OCI-LY7 (cell line): ENCODE measurements at regions not wholly inside any gene's neighbourhood (a gene's known extent, or its start where the extent isn't known, plus 50 kb on each side); places are given as distances from the start of the nearest gene placed in this dataset.

ENCODE experiments used
- BruUV-seq: library from RNA; stranded (reverse); fragments of 400-500 nt; replicated peaks from 2 replicates; lab custom pipeline; 2021; lab: Mats Ljungman, UMichigan
- CTCF ChIA-PET: fragments of 300-600 bp; sonication (Branson Sonifier 250); formaldehyde crosslinking; loops from one replicate; lab custom pipeline; 2022; ENCODE audit warnings: antibody characterized with exemption; ENCODE audit not compliant: unreplicated experiment; lab: Charles Lee
- POLR2A ChIA-PET: fragments of 300-600 bp; sonication (Branson Sonifier 250); formaldehyde crosslinking; loops from one replicate; lab custom pipeline; 2022; ENCODE audit warnings: antibody characterized with exemption; lab: Charles Lee
- DNase-seq: peaks from one replicate; pipeline ENCODE4 v3.0.0-alpha.2; 2015; ENCODE audit warnings: low spot score
- H2AFZ ChIP-seq: fragments of 200-600 bp; sonication (generic), shearing (Covaris generic); 2 replicates; pipeline ENCODE4 v1.6.1; 2014; ENCODE audit warnings: mild to moderate bottlenecking, antibody characterized with exemption, low read length, moderate library complexity
- H3K27ac ChIP-seq: fragments of 200-600 bp; sonication (generic); 2 replicates; pipeline ENCODE4 v1.5.1; 2014; ENCODE audit warnings: mixed run types, low read depth, mild to moderate bottlenecking, moderate library complexity, low read length, inconsistent platforms; ENCODE audit not compliant: poor library complexity, severe bottlenecking
- H3K36me3 ChIP-seq: fragments of 200-600 bp; sonication (generic); 2 replicates; pipeline ENCODE4 v1.6.1; 2014; ENCODE audit warnings: mild to moderate bottlenecking, antibody characterized with exemption, low read length, moderate library complexity, mixed read lengths; ENCODE audit not compliant: insufficient read depth
- H3K4me1 ChIP-seq: fragments of 200-600 bp; sonication (generic); 2 replicates; pipeline ENCODE4 v1.5.1; 2014; ENCODE audit warnings: mild to moderate bottlenecking, low read length; ENCODE audit not compliant: insufficient read depth, poor library complexity, severe bottlenecking
- H3K4me2 ChIP-seq: fragments of 200-600 bp; sonication (generic); 2 replicates; pipeline ENCODE4 v1.6.1; 2014; ENCODE audit warnings: mild to moderate bottlenecking, low read length
- H3K4me3 ChIP-seq: fragments of 200-600 bp; sonication (generic); 2 replicates; pipeline ENCODE4 v1.5.1; 2014; ENCODE audit warnings: mild to moderate bottlenecking, low read depth, low read length; ENCODE audit not compliant: poor library complexity, severe bottlenecking
- H3K79me2 ChIP-seq: fragments of 200-600 bp; sonication (generic); 2 replicates; pipeline ENCODE4 v1.6.1; 2016; ENCODE audit warnings: low read depth, mild to moderate bottlenecking, low read length, moderate library complexity, mixed read lengths; ENCODE audit not compliant: insufficient read depth
- H3K9me2 ChIP-seq: fragments of 200-600 bp; sonication (generic); 2 replicates; pipeline ENCODE4 v1.6.1; 2016; ENCODE audit warnings: mild to moderate bottlenecking, low read length, mixed read lengths; ENCODE audit not compliant: insufficient read depth
- H3K9me3 ChIP-seq: fragments of 200-600 bp; sonication (generic); 2 replicates; pipeline ENCODE4 v1.6.1; 2014; ENCODE audit warnings: mild to moderate bottlenecking, mixed run types, low read length, mixed read lengths
- H4K20me1 ChIP-seq: fragments of 200-600 bp; sonication (generic); 2 replicates; pipeline ENCODE4 v1.6.1; 2014; ENCODE audit warnings: mild to moderate bottlenecking, antibody characterized with exemption, low read length, moderate library complexity, mixed read lengths; ENCODE audit not compliant: insufficient read depth
- EZH2phosphoT487 ChIP-seq: fragments of 200-600 bp; sonication (generic); IDR thresholded peaks from 2 replicates; pipeline ENCODE4 v1.6.1; 2018; ENCODE audit warnings: low read depth, borderline replicate concordance, mild to moderate bottlenecking, mixed run types, antibody characterized with exemption, low read length, moderate library complexity, mixed read lengths
- intact Hi-C: fragments of 100-400 bp; cut with micrococcal nuclease; formaldehyde crosslinking; loops from one replicate; pipeline ENCODE4 v1.10.0; 2022; ENCODE audit not compliant: unreplicated experiment
- TF ChIP-seq, protein P1 (sequence below): fragments of 200-600 bp; sonication (generic); conservative IDR thresholded peaks from 2 replicates; pipeline ENCODE4 v1.5.1; 2014; ENCODE audit warnings: mild to moderate bottlenecking, antibody characterized with exemption, low read length, moderate library complexity, mixed read lengths

DNA sequence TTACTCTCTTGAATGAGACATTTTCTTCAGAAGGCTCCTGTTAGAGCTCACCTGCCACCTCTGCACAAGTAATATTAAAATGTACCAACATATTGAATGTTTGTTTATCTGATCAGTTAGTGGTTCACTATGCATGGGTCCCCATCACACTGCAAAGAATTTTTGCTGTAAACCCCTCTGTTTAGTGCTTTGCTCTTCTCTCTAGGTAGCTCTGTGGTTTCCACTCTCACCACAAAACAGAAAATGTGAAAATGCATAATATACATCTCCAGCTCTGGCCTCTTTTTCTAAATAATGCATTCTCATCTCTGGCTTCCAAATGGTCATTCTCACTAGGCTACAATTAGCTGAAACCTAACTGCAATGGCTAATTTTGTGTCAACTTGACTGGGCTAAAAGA is 176.7 kb downstream of the TRIM33 start:
- intact Hi-C loops, result no loop called here
- H4K20me1 ChIP-seq, result no peaks in the 10 kb centered on the region
- CTCF ChIA-PET, result no interaction called here
- H3K9me2 ChIP-seq, result no peaks in the 10 kb centered on the region
- POLR2A ChIA-PET, result interaction anchor here (0.6 kb wide), 1 partner anchor 618 kb away, joined by 5 read pairs; no protein-coding TSS in a partner anchor
- no TSS peak for BruUV-seq
- H3K4me3 ChIP-seq, result no peak overlapping the region
- H3K79me2 ChIP-seq, result no peaks in the 10 kb centered on the region
- TF ChIP-seq, protein P1, sequence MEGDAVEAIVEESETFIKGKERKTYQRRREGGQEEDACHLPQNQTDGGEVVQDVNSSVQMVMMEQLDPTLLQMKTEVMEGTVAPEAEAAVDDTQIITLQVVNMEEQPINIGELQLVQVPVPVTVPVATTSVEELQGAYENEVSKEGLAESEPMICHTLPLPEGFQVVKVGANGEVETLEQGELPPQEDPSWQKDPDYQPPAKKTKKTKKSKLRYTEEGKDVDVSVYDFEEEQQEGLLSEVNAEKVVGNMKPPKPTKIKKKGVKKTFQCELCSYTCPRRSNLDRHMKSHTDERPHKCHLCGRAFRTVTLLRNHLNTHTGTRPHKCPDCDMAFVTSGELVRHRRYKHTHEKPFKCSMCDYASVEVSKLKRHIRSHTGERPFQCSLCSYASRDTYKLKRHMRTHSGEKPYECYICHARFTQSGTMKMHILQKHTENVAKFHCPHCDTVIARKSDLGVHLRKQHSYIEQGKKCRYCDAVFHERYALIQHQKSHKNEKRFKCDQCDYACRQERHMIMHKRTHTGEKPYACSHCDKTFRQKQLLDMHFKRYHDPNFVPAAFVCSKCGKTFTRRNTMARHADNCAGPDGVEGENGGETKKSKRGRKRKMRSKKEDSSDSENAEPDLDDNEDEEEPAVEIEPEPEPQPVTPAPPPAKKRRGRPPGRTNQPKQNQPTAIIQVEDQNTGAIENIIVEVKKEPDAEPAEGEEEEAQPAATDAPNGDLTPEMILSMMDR, result no peak
- TF ChIP-seq EZH2phosphoT487, result no peak
- no peaks in the 10 kb centered on the region for H3K36me3 ChIP-seq
- H3K27ac ChIP-seq, result no peak overlapping the region
- H3K9me3 ChIP-seq, result no peaks in the 10 kb centered on the region
- no peaks in the 10 kb centered on the region for H3K4me1 ChIP-seq
- no peak overlapping the region for H2AFZ ChIP-seq
- H3K4me2 ChIP-seq, result no peak overlapping the region
- no peak for DNase-seq

DNA sequence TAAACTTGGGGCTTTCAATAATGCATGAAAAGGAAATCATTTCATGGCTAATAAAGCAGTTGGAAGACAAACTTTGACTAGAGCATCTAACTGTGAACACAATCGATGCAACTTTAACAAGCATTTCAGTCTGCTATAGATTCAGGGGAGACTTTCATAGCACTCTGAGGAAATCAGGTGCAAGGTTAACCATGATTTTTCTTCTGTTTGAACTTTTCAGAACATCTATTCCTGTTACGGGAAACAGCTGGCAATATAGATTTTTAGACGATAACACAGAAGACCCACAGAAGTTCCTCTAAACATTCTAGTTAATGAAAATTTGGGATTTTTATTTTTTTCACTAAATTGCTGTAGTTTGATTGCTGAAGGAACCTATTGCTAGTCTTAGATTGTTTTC is 177.3 kb downstream of the TRIM33 start:
- Histone ChIP-seq H3K4me1 (no peaks in the 10 kb centered on the region), H3K4me2 (no peak overlapping the region), H3K9me2 (no peaks in the 10 kb centered on the region), H3K9me3 (no peaks in the 10 kb centered on the region), H4K20me1 (no peaks in the 10 kb centered on the region), H3K27ac (no peak overlapping the region), H3K4me3 (no peak overlapping the region), H2AFZ (no peak overlapping the region), H3K36me3 (no peaks in the 10 kb centered on the region), H3K79me2 (no peaks in the 10 kb centered on the region)
- TF ChIP-seq, protein P1, result no peak
- no peak for TF ChIP-seq EZH2phosphoT487
- ChIA-PET POLR2A (no interaction called here), CTCF (no interaction called here)
- no TSS peak for BruUV-seq
- DNase-seq, result no peak
- intact Hi-C loops, result no loop called here

DNA sequence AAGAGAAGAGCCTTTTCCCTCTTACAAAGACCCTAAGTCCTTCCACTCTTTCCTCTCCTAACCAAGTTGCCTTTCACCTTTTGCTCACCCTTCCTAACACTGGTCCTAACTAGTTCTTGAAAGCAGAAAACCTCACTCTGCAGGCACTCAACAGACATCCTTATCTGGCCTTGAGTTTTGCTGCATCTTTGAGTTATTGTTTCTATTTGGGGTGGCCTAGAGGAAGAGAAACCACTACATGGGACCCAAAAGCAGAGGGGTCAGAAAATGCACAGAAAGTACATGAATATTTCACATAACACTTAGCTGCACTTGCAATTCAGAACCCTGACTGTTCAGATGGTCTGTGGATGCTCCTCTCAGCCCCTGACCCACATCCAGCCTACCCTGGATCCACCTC is 178.3 kb upstream of the SYT6 start:
- ChIA-PET POLR2A (interaction anchor here (0.7 kb wide), 1 partner anchor 550 kb away, joined by 3 read pairs; no protein-coding TSS in a partner anchor), CTCF (no interaction called here)
- no peak for TF ChIP-seq EZH2phosphoT487
- TF ChIP-seq, protein P1, result no peak
- Histone ChIP-seq H3K4me3 (no peak overlapping the region), H3K4me2 (no peak overlapping the region), H3K9me2 (no peaks in the 10 kb centered on the region), H3K4me1 (no peaks in the 10 kb centered on the region), H2AFZ (no peak overlapping the region), H4K20me1 (no peaks in the 10 kb centered on the region), H3K27ac (no peak overlapping the region), H3K79me2 (no peaks in the 10 kb centered on the region), H3K36me3 (no peaks in the 10 kb centered on the region), H3K9me3 (no peaks in the 10 kb centered on the region)
- intact Hi-C loops, result no loop called here
- DNase-seq, result no peak
- no TSS peak for BruUV-seq
